GM13976 (cell line): ENCODE measurements at regions not wholly inside any gene's neighbourhood (a gene's known extent, or its start where the extent isn't known, plus 50 kb on each side); places are given as distances from the start of the nearest gene placed in this dataset.
"Not testable (repeated sequence)": the region's sequence is repeated elsewhere in the genome, so short reads cannot be mapped to it uniquely, and the experiment has no call there.

ENCODE experiments used
- DNase-seq: peaks from one replicate; pipeline ENCODE4 v3.0.0; 2012; ENCODE audit warnings: low spot score
- CTCF ChIP-seq: IDR thresholded peaks from 2 replicates; pipeline ENCODE4 v1.5.1; 2012; ENCODE audit warnings: borderline replicate concordance, mild to moderate bottlenecking; ENCODE audit not compliant: insufficient read depth; ENCODE audit errors: extremely low read depth, missing control alignments, control extremely low read depth
- in situ Hi-C: fragments of 300-500 bp; cut with MboI; formaldehyde crosslinking; loops from one replicate; pipeline ENCODE4 v1.12.0; 2022; ENCODE audit warnings: low sequenced_read_pairs, mixed read lengths, inconsistent platforms; ENCODE audit not compliant: unreplicated experiment

- no peak for TF ChIP-seq CTCF
- DNase-seq, result no peak
- in situ Hi-C loops, result no loop called here
These were observed 84.3 kb upstream of the GPR101 start for GRCh38 chrX:137118136-137118535.

- DNase-seq, in situ Hi-C loops: not testable (repeated sequence)
These were observed 74.1 kb upstream of the GPR101 start for GRCh38 chrX:137107877-137108276.

DNA sequence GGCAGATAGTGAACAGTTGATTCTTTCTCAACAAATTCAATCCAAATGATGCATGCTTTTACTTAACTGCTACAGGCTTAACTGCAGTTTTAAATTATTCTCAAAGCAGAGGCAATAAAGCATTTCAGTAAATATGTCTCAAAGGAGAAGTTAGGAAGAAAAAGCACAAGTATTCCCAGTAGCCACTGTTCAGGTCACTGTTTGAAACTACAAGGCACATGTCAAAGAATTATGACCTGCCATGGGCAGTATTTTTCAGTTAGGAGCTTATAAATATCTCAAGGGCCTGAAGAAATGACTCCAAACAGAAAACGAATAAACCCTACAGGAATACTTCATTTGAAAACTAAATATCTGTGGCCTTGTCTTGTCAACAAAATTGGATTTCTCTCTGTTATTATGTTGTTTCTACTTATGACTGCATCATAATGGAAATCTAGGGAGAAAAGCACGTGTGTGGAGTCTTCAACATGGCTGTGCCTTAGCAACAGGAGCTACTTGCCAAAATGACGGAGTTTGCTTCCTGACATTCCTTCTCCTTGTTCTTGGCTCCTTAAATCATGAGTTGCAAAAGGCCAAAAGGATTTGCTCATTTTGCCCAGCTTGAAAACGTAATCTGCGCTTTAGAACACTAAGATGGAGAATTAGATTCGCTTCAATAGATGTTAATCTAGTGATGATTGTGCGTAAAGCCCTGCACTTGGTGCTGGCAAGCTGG, 67.6 kb upstream of the GPR101 start:
- DNase-seq, result no peak
- in situ Hi-C loops, result no loop called here
- no peak for TF ChIP-seq CTCF
